ENCODE measurements at regions not wholly inside any gene's neighbourhood (a gene's known extent, or its start where the extent isn't known, plus 50 kb on each side); places are given as distances from the start of the nearest gene placed in this dataset.

GRCh38 chr3:63043631-63044030 is 168.4 kb upstream of the CADPS start:
- peak in 1 of 51 donors; percentile 45 for DNase-seq

GRCh38 chr3:63046152-63046551 is 170.9 kb upstream of the CADPS start:
- DNase-seq, result no peak

- DNase-seq, result no peak
These were observed 171.4 kb upstream of the CADPS start for GRCh38 chr3:63046580-63046979.

GRCh38 chr3:63047068-63047467 is 171.9 kb upstream of the CADPS start:
- no peak for DNase-seq

GRCh38 chr3:63048367-63049326 is 173.4 kb upstream of the CADPS start:
- DNase-seq, result no peak

GRCh38 chr3:63050548-63051177 is 175.4 kb upstream of the CADPS start:
- no peak for DNase-seq

- peak in 5 of 51 donors; percentile 0 to 17 (median 2) for DNase-seq
These were observed 176.7 kb upstream of the CADPS start for GRCh38 chr3:63051920-63052319.

GRCh38 chr3:63056932-63057331 is 181.7 kb upstream of the CADPS start:
- no peak for DNase-seq

- DNase-seq, result no peak
These were observed 185.2 kb upstream of the CADPS start for GRCh38 chr3:63060412-63060811.

GRCh38 chr3:63061449-63061848 is 186.2 kb upstream of the CADPS start:
- no peak for DNase-seq

- DNase-seq, result peak in 2 of 51 donors; percentile 3 to 5
These were observed 189.1 kb upstream of the CADPS start for GRCh38 chr3:63064209-63064755.

- DNase-seq, result no peak
These were observed 192.9 kb upstream of the CADPS start for GRCh38 chr3:63067999-63068645.

- peak in 1 of 51 donors; percentile 27 for DNase-seq
These were observed 194.7 kb upstream of the CADPS start for GRCh38 chr3:63069806-63070475.

GRCh38 chr3:63070476-63070810 is 195.2 kb upstream of the CADPS start:
- no peak for DNase-seq

GRCh38 chr3:63076357-63076756 is 201.1 kb upstream of the CADPS start:
- no peak for DNase-seq

- DNase-seq, result no peak
These were observed 191.9 kb upstream of the SYNPR start for GRCh38 chr3:63086190-63086589.

- DNase-seq, result no peak
These were observed 188.9 kb upstream of the SYNPR start for GRCh38 chr3:63089007-63089750.

GRCh38 chr3:63089751-63090132 is 188.4 kb upstream of the SYNPR start:
- DNase-seq, result no peak

GRCh38 chr3:63090656-63091055 is 187.5 kb upstream of the SYNPR start:
- no peak for DNase-seq

GRCh38 chr3:63092515-63092914 is 185.6 kb upstream of the SYNPR start:
- DNase-seq, result no peak
